Thymus (tissue), 11 donors: ENCODE measurements at regions not wholly inside any gene's neighbourhood (a gene's known extent, or its start where the extent isn't known, plus 50 kb on each side); places are given as distances from the start of the nearest gene placed in this dataset.

Experiments used
- DNase-seq, 9 donors: peaks; one replicate each; pipeline ENCODE4 v3.0.0-alpha.2; 2013; ENCODE audit warnings: low spot score in 9 of 9, low read depth in 6 of 9, missing footprints in 1 of 9
- H3K27ac ChIP-seq, 2 donors: one replicate each; pipeline ENCODE4 v1.5.1; 2013; ENCODE audit warnings: control low read depth in 1 of 2, low read depth in 1 of 2, low read length in 1 of 2, mild to moderate bottlenecking in 1 of 2, moderate library complexity in 1 of 2
- H3K27me3 ChIP-seq, 2 donors: one replicate each; pipeline ENCODE4 v1.5.1; 2013; ENCODE audit warnings: low read length in 1 of 2; ENCODE audit not compliant: control insufficient read depth in 2 of 2, insufficient read depth in 1 of 2
- H3K36me3 ChIP-seq, 2 donors: one replicate each; pipeline ENCODE4 v1.5.1; 2013; ENCODE audit warnings: low read length in 1 of 2, mild to moderate bottlenecking in 1 of 2, moderate library complexity in 1 of 2; ENCODE audit not compliant: control insufficient read depth in 2 of 2, insufficient read depth in 2 of 2
- H3K4me1 ChIP-seq, 2 donors: one replicate each; pipeline ENCODE4 v1.5.1; 2013; ENCODE audit warnings: low read length in 2 of 2; ENCODE audit not compliant: control insufficient read depth in 2 of 2, insufficient read depth in 2 of 2
- H3K4me3 ChIP-seq, 2 donors: one replicate each; pipeline ENCODE4 v1.5.1; 2013; ENCODE audit warnings: low read length in 2 of 2, control low read depth in 1 of 2, mild to moderate bottlenecking in 1 of 2
- H3K9me3 ChIP-seq, 2 donors: one replicate each; pipeline ENCODE4 v1.5.1; 2013; ENCODE audit warnings: low read length in 1 of 2, mild to moderate bottlenecking in 1 of 2; ENCODE audit not compliant: control insufficient read depth in 2 of 2, insufficient read depth in 1 of 2
- WGBS: extraction: QIAGEN DNeasy Blood & Tissue Kit; methylation state at CpG from one replicate; pipeline ENCODE4 v1.1.7; 2013; 5-methylcytosine and 5-hydroxymethylcytosine counted together
- donor health status: healthy.

DNA sequence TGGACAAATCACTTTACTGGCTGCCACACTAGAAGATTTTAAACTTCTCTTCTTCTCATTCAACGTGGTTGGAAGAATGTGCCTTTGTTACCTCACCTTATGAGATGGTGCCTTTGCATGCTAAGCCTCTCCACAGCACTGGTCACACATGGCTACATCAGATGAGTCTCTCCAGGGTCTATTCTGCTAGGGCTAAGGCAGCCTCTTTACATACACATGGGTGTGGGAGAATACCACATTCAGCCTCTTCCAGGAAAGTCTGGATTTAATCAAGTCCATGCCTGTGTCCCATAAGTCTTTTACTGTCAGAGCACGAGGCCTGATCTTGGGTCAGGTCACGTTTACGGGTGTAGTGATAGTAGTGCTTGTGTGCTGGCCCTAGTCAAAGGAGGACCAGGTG lies 701.5 kb downstream of the SORCS3 start:
- H3K36me3 ChIP-seq, result no peaks in the 10 kb centered on the region
- H3K9me3 ChIP-seq, result no peaks in the 10 kb centered on the region
- no peak overlapping the region for H3K27ac ChIP-seq
- no peak for DNase-seq
- H3K4me3 ChIP-seq, result no peak overlapping the region
- WGBS, result 72% methylated on average over 4 of the region's 4 CpGs
- no peaks in the 10 kb centered on the region for H3K27me3 ChIP-seq
- H3K4me1 ChIP-seq, result no peaks in the 10 kb centered on the region

DNA sequence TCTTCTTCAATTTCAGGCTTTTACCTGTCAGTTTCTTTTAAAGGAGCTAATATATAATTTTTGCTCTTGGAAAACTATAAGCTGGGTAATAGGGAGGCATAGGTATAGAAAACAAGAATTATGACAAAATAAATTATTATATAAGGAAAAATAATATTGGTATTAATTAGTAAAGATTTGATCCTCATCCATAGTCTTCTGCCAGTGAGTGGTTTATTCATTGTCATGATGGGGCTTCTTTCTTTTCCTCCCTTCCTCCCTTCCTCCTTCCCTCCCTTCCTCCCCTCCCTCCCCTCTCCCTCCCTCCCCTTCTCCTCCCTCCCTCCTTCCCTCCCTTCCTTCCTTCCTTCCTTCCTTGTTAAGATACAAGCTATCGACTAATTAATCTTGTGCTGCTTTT lies 698.6 kb downstream of the SORCS3 start:
- no peaks in the 10 kb centered on the region for H3K27me3 ChIP-seq
- no peak overlapping the region for H3K4me3 ChIP-seq
- 68% methylated on average over 1 of the region's 1 CpG for WGBS
- DNase-seq, result no peak
- no peak overlapping the region for H3K27ac ChIP-seq
- no peaks in the 10 kb centered on the region for H3K36me3 ChIP-seq
- no peaks in the 10 kb centered on the region for H3K9me3 ChIP-seq
- H3K4me1 ChIP-seq, result no peaks in the 10 kb centered on the region

GRCh38 chr10:105328503-105329133 lies 687.5 kb downstream of the SORCS3 start:
- H3K27me3 ChIP-seq, result no peaks in the 10 kb centered on the region
- no peaks in the 10 kb centered on the region for H3K9me3 ChIP-seq
- 87% methylated on average over 1 of the region's 1 CpG for WGBS
- H3K4me1 ChIP-seq, result no peaks in the 10 kb centered on the region
- H3K36me3 ChIP-seq, result no peaks in the 10 kb centered on the region
- no peak overlapping the region for H3K27ac ChIP-seq
- no peak overlapping the region for H3K4me3 ChIP-seq
- no peak for DNase-seq
